ENCODE measurements at regions not wholly inside any gene's neighbourhood (a gene's known extent, or its start where the extent isn't known, plus 50 kb on each side); places are given as distances from the start of the nearest gene placed in this dataset.
"Not testable (repeated sequence)": the region's sequence is repeated elsewhere in the genome, so short reads cannot be mapped to it uniquely, and the experiment has no call there.

GRCh38 chr5:103391659-103392058, 133.1 kb downstream of the MACIR start:
- no peak for TF ChIP-seq CTCF (IDR thresholded peaks at IDR 0.05; ENCODE audit: borderline replicate concordance, control extremely low read depth, extremely low read depth, insufficient read depth, missing control alignments)
- no peak for DNase-seq (ENCODE audit: low spot score)
- in situ Hi-C loops (cut with MboI; ENCODE audit: low sequenced_read_pairs, unreplicated experiment): no loop called here

- DNase-seq (ENCODE audit: low spot score): no peak
- no peak for TF ChIP-seq CTCF (IDR thresholded peaks at IDR 0.05; ENCODE audit: borderline replicate concordance, control extremely low read depth, extremely low read depth, insufficient read depth, missing control alignments)
- in situ Hi-C loops (cut with MboI; ENCODE audit: low sequenced_read_pairs, unreplicated experiment): no loop called here
These were observed 131.3 kb downstream of the MACIR start for GRCh38 chr5:103389846-103390245.

GRCh38 chr5:103389357-103389756, 130.8 kb downstream of the MACIR start:
- in situ Hi-C loops (cut with MboI; ENCODE audit: low sequenced_read_pairs, unreplicated experiment): no loop called here
- DNase-seq (ENCODE audit: low spot score): no peak

GRCh38 chr5:103385722-103386121, 127.2 kb downstream of the MACIR start:
- in situ Hi-C loops (cut with MboI; ENCODE audit: low sequenced_read_pairs, unreplicated experiment): no loop called here
- no peak for DNase-seq (ENCODE audit: low spot score)
- TF ChIP-seq CTCF (IDR thresholded peaks at IDR 0.05; ENCODE audit: borderline replicate concordance, control extremely low read depth, extremely low read depth, insufficient read depth, missing control alignments): no peak

More at GRCh38 chr5:103389357-103389756, 130.8 kb downstream of the MACIR start:
- TF ChIP-seq CTCF (IDR thresholded peaks at IDR 0.05; ENCODE audit: borderline replicate concordance, control extremely low read depth, extremely low read depth, insufficient read depth, missing control alignments): no peak

GRCh38 chr5:103377638-103378037, 119.1 kb downstream of the MACIR start:
- in situ Hi-C loops (cut with MboI; ENCODE audit: low sequenced_read_pairs, unreplicated experiment); DNase-seq (ENCODE audit: low spot score): not testable (repeated sequence)

GRCh38 chr5:103375863-103376591, 117.5 kb downstream of the MACIR start:
- TF ChIP-seq CTCF (IDR thresholded peaks at IDR 0.05; ENCODE audit: borderline replicate concordance, control extremely low read depth, extremely low read depth, insufficient read depth, missing control alignments): no peak
- in situ Hi-C loops (cut with MboI; ENCODE audit: low sequenced_read_pairs, unreplicated experiment): no loop called here

GRCh38 chr5:103375350-103375749, 116.8 kb downstream of the MACIR start:
- TF ChIP-seq CTCF (IDR thresholded peaks at IDR 0.05; ENCODE audit: borderline replicate concordance, control extremely low read depth, extremely low read depth, insufficient read depth, missing control alignments): no peak
- in situ Hi-C loops (cut with MboI; ENCODE audit: low sequenced_read_pairs, unreplicated experiment): no loop called here
- DNase-seq (ENCODE audit: low spot score): no peak

More at GRCh38 chr5:103375863-103376591, 117.5 kb downstream of the MACIR start:
- DNase-seq (ENCODE audit: low spot score): no peak
